ENCODE measurements at regions not wholly inside any gene's neighbourhood (a gene's known extent, or its start where the extent isn't known, plus 50 kb on each side); places are given as distances from the start of the nearest gene placed in this dataset.

- TF ChIP-seq CTCF (IDR thresholded peaks at IDR 0.05; ENCODE audit: low read depth, low read length, poor library complexity, severe bottlenecking): no peak
- no peak for TF ChIP-seq EZH2phosphoT487 (IDR thresholded peaks at IDR 0.05; ENCODE audit: borderline replicate concordance, low read length)
Observed at GRCh38 chr14:105710119-105711043, 184.0 kb downstream of the TMEM121 start.

Data from DOHH2 (cell line).